Smooth muscle cell (in vitro differentiated cells): ENCODE measurements at regions not wholly inside any gene's neighbourhood (a gene's known extent, or its start where the extent isn't known, plus 50 kb on each side); places are given as distances from the start of the nearest gene placed in this dataset.
"Not testable (repeated sequence)": the region's sequence is repeated elsewhere in the genome, so short reads cannot be mapped to it uniquely, and the experiment has no call there.

Experiments used
- DNase-seq: peaks from one replicate; lab custom pipeline; 2025; ENCODE audit not compliant: unreplicated experiment; lab: John Stamatoyannopoulos, UW
- H2AFZ ChIP-seq: fragments of 200-600 bp; sonication (generic); 2 replicates; pipeline ENCODE4 v1.6.0; 2016; ENCODE audit warnings: antibody characterized with exemption, low read depth, mild to moderate bottlenecking
- H3F3A ChIP-seq: fragments of 200-600 bp; sonication (generic); 2 replicates; pipeline ENCODE4 v1.6.0; 2017; ENCODE audit warnings: antibody characterized with exemption, low read depth
- H3K27ac ChIP-seq: fragments of 200-600 bp; sonication (generic); 2 replicates; pipeline ENCODE4 v1.5.1; 2016; ENCODE audit warnings: low read depth, mild to moderate bottlenecking
- H3K27me3 ChIP-seq: fragments of 200-600 bp; sonication (generic); 2 replicates; pipeline ENCODE4 v1.6.1; 2016; ENCODE audit warnings: low read depth, mild to moderate bottlenecking
- H3K36me3 ChIP-seq: fragments of 200-600 bp; sonication (generic); 2 replicates; pipeline ENCODE4 v1.5.1; 2016; ENCODE audit warnings: low read depth
- H3K4me1 ChIP-seq: fragments of 200-600 bp; sonication (generic); 2 replicates; pipeline ENCODE4 v1.5.1; 2016; ENCODE audit warnings: low read depth
- H3K4me2 ChIP-seq: fragments of 200-600 bp; sonication (generic); 2 replicates; pipeline ENCODE4 v1.6.0; 2016; ENCODE audit warnings: mild to moderate bottlenecking
- H3K4me3 ChIP-seq: fragments of 200-600 bp; sonication (generic); 2 replicates; pipeline ENCODE4 v1.5.1; 2016; ENCODE audit warnings: mild to moderate bottlenecking
- H3K79me2 ChIP-seq: fragments of 200-600 bp; sonication (generic); 2 replicates; pipeline ENCODE4 v1.6.0; 2016; ENCODE audit warnings: low read depth, mild to moderate bottlenecking
- H3K9ac ChIP-seq: fragments of 200-600 bp; sonication (generic); 2 replicates; pipeline ENCODE4 v1.6.0; 2016; ENCODE audit warnings: low read depth
- H3K9me3 ChIP-seq: fragments of 200-600 bp; sonication (generic); replicated peaks from 2 replicates; pipeline ENCODE4 v1.5.1; 2016; ENCODE audit warnings: low read depth
- H4K20me1 ChIP-seq: fragments of 200-600 bp; sonication (generic); 2 replicates; pipeline ENCODE4 v1.6.0; 2016; ENCODE audit warnings: low read depth
- CTCF ChIP-seq: fragments of 200-600 bp; sonication (generic); IDR thresholded peaks from 2 replicates; pipeline ENCODE4 v1.5.1; 2017; ENCODE audit warnings: borderline replicate concordance, mild to moderate bottlenecking, antibody characterized with exemption; ENCODE audit not compliant: insufficient read depth, poor library complexity, severe bottlenecking
- WGBS: methylation state at CpG from one replicate; pipeline ENCODE4 v1.1.7; 2016; ENCODE audit warnings: low lambda C conversion rate; 5-methylcytosine and 5-hydroxymethylcytosine counted together

GRCh38 chr20:54726687-54727300 lies 251.4 kb downstream of the DOK5 start:
- no peaks in the 10 kb centered on the region for H4K20me1 ChIP-seq

GRCh38 chr20:54725266-54725665 lies 249.9 kb downstream of the DOK5 start:
- H3K9ac ChIP-seq, H3K4me2 ChIP-seq, H3K9me3 ChIP-seq, H2AFZ ChIP-seq, H3K79me2 ChIP-seq, H3K27ac ChIP-seq, H3K36me3 ChIP-seq, H3K27me3 ChIP-seq, H3K4me1 ChIP-seq, H4K20me1 ChIP-seq, DNase-seq, H3F3A ChIP-seq, H3K4me3 ChIP-seq: not testable (repeated sequence)
- 76% methylated on average over 2 of the region's 2 CpGs for WGBS

More at GRCh38 chr20:54726687-54727300, 251.4 kb downstream of the DOK5 start:
- no peak overlapping the region for H3K4me2 ChIP-seq
- H3F3A ChIP-seq = no peaks in the 10 kb centered on the region
- no peaks in the 10 kb centered on the region for H3K9me3 ChIP-seq
- H3K27me3 ChIP-seq = no peaks in the 10 kb centered on the region
- no peak overlapping the region for H3K27ac ChIP-seq
- H3K36me3 ChIP-seq = no peaks in the 10 kb centered on the region
- H3K79me2 ChIP-seq = no peaks in the 10 kb centered on the region
- 75% methylated on average over 6 of the region's 6 CpGs for WGBS
- H2AFZ ChIP-seq = no peak overlapping the region
- TF ChIP-seq CTCF = peak; percentile 17
- no peak overlapping the region for H3K4me3 ChIP-seq
- no peak for DNase-seq
- no peak overlapping the region for H3K9ac ChIP-seq
- H3K4me1 ChIP-seq = no peaks in the 10 kb centered on the region

- Histone ChIP-seq H3K27me3 (no peaks in the 10 kb centered on the region), H3K36me3 (no peaks in the 10 kb centered on the region), H2AFZ (no peak overlapping the region), H3F3A (no peaks in the 10 kb centered on the region), H3K27ac (no peak overlapping the region), H3K9me3 (no peaks in the 10 kb centered on the region), H3K4me2 (no peak overlapping the region), H4K20me1 (no peaks in the 10 kb centered on the region), H3K4me1 (no peaks in the 10 kb centered on the region), H3K4me3 (no peak overlapping the region), H3K79me2 (no peaks in the 10 kb centered on the region), H3K9ac (no peak overlapping the region)
- no peak for DNase-seq
- TF ChIP-seq CTCF = no peak
- WGBS = 100% methylated on average over 1 of the region's 1 CpG
These were observed 248.3 kb downstream of the DOK5 start for GRCh38 chr20:54723723-54724122.

GRCh38 chr20:54717983-54718382 lies 242.6 kb downstream of the DOK5 start:
- Histone ChIP-seq H3K4me1 (no peaks in the 10 kb centered on the region), H3K4me2 (no peak overlapping the region), H3K27ac (no peak overlapping the region), H3K9ac (no peak overlapping the region), H3K27me3 (peaks cover 4% of the 10 kb centered on the region), H3F3A (no peaks in the 10 kb centered on the region), H3K36me3 (no peaks in the 10 kb centered on the region), H3K9me3 (no peaks in the 10 kb centered on the region), H3K4me3 (no peak overlapping the region), H2AFZ (no peak overlapping the region), H3K79me2 (no peaks in the 10 kb centered on the region), H4K20me1 (no peaks in the 10 kb centered on the region)
- 81% methylated on average over 3 of the region's 3 CpGs for WGBS
- no peak for DNase-seq
- TF ChIP-seq CTCF = no peak
